NOMO-1 treated with DMSO at 0.1 percent for 48 hours (cell line): ENCODE measurements at regions not wholly inside any gene's neighbourhood (a gene's known extent, or its start where the extent isn't known, plus 50 kb on each side); places are given as distances from the start of the nearest gene placed in this dataset.
"Not testable (repeated sequence)": the region's sequence is repeated elsewhere in the genome, so short reads cannot be mapped to it uniquely, and the experiment has no call there.

Experiments used
- DNase-seq: peaks from one replicate; lab custom pipeline; 2025; ENCODE audit not compliant: unreplicated experiment; lab: John Stamatoyannopoulos, UW

DNA sequence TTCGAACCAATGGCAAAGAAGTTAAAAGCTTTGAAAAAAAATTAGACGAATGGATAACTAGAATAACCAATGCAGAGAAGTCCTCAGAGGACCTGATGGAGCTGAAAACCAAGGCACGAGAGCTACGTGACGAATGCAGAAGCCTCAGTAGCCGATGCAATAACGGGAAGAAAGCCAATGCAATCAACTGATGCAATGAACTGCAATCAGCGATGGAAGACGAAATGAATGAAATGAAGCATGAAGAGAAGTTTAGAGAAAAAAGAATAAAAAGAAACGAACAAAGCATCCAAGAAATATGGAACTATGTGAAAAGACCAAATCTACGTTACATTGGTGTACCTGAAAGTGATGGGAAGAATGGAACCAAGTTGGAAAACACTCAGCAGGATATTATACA, 52.6 kb upstream of the MRPS30 start:
- not testable (repeated sequence) for DNase-seq

DNA sequence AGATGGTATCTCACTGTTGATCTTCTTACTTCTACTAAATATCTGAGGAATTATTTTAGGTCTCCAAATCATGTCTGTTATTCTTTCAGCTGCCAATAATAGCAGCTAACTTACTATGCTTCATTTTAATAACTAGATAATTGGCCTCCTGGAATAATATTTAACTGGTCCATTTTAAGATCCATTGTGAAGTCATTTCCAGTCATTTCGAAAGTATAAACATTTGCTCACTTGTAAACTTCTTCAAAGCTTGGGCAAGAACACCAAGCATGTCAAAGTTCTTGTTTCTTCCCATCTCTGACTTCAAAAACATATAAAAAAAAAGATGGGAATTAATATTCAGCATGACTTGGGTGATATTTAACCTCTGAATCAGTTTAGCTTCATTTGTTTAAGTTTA, 61.4 kb upstream of the MRPS30 start:
- no peak for DNase-seq

- DNase-seq = no peak
Measured at GRCh38 chr5:44740660-44741059, 68.1 kb upstream of the MRPS30 start.

DNA sequence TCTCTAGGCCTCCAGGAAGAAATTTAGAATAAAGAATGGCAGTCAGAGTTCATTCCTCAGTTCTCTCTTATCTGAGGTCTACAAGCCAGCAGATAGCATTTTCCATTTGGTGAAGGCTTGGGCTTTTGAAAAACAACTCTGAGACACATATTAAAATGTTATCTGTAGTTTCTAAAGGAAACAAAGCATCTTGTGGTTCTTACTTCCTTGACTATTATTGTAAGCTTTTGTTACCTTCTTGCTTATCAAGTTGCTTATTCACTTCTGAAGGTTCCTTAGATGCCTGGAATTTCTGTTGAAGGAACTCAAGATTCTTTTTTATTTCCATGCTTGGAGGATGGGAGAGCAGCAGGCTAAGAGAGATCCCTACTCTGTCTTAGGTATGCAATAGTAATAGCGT, 79.2 kb upstream of the MRPS30 start:
- DNase-seq = no peak

DNA sequence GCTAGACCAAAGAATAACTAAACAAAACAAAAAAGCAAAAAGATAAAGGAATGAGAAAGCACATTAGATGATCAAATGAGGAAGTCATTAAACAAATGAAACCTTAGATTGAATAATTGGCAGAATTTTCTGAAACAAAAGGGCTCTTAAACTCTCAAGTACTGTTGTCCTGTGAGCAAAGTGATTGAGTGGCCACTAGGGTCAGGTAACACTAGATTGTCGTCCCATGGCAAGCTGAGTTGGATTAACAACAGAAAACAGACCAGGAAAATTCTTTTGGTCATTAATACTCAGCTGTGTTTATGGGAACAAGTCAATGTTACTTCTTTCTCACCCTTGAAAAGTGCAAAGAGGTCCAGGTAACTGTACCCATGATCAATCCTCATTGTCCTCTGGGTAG, 81.6 kb upstream of the MRPS30 start:
- DNase-seq = no peak

- DNase-seq = no peak
Measured at GRCh38 chr5:44719856-44720255, 88.9 kb upstream of the MRPS30 start.

GRCh38 chr5:44714871-44715561, 93.7 kb upstream of the MRPS30 start:
- no peak for DNase-seq

GRCh38 chr5:44713446-44713845, 95.3 kb upstream of the MRPS30 start:
- no peak for DNase-seq

- DNase-seq = no peak
Measured at GRCh38 chr5:44711901-44712300, 96.8 kb upstream of the MRPS30 start.

DNA sequence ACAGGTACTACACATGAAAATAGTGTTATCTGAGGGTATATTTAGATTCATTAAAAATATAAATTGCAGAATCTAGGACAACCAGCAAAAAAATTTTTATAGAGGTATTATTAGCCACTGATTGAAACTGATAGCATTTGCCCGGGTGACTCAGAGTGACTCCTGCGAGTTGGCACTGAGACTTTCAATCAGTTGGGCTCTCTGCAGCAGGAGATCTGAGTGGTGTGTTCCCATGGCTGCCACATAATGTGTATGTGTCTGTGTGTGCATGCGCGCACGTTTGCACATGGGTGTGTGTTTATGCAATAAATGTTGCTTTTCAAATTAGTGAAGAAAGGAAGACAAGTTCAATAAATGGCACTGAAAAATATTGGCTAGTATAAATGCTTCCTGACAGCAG, 100.1 kb upstream of the MRPS30 start:
- DNase-seq = no peak

DNA sequence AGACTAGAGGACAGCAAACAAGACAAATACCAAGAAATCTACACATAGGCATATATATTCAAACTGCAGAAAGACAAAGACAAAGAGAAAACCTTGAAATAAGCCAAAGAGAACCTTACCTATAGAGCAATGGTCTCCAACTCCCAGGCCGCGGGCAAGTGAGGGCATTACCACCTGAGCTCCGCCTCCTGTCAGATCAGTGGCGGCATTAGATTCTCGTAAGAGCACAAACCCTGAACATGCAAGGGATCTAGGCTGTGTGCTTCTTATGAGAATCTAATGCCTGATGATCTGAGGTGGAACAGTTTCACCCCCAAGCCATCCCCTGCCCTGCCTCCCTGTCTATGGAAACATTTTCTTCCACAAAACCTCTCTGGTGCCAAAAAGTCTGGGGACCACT, 101.0 kb upstream of the MRPS30 start:
- DNase-seq = no peak

GRCh38 chr5:44697025-44697424, 111.7 kb upstream of the MRPS30 start:
- DNase-seq = no peak

- no peak for DNase-seq
Measured at GRCh38 chr5:44695259-44695658, 113.5 kb upstream of the MRPS30 start.

DNA sequence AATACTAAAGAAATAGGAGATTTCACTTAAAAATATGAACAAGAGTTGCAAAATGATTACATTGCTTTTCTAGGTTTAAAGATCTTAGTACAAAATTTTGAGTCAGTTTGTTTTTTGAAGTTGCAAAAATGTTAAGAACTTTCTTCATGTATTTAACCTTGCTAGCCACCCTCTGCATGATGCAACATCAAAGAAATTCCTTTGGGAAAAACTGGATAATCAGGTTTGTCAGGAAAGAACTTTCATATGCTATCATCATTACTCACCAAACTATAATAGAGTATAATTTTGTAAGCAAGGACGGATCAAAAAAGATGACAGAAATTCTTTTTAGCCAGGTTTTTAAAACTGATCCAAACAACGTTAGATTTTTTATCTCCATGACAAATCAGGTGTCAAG, 116.9 kb upstream of the MRPS30 start:
- DNase-seq = no peak

DNA sequence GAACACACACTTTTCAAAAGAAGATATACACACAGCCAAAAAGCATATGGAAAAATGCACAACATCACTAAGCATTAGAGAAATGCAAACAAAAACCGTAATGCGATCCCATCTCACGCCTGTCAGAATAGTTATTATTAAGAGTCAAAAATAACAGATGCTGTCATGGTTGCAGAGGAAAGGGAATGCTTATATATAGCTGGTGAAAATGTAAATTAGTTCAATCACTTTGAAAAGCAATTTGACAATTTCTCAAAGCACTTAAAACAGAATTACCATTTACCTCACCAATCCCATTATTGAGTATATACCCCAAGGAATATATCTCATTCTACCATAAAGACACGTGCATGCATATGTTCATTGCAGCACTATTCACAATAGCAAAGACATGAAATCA, 126.8 kb upstream of the MRPS30 start:
- DNase-seq = no peak

DNA sequence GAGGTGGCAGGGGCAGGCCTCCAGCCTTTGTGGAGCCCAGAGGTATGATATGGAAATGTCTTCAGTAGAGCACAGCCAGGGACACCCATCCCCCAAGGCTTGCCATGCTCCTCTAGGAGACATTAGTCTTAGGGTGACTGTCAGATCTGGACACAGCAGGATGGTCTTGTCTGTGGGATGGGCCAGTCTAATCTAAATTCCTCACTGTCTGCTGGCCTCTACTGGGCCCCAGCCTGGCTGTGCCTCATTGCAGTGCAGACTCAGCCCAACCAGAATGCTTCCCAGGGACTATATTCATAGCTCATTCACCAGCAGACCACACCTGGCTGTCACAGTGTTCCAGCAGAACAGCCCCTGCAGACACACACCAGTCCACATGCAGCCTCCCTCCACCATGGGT, 129.5 kb upstream of the MRPS30 start:
- DNase-seq = no peak

DNA sequence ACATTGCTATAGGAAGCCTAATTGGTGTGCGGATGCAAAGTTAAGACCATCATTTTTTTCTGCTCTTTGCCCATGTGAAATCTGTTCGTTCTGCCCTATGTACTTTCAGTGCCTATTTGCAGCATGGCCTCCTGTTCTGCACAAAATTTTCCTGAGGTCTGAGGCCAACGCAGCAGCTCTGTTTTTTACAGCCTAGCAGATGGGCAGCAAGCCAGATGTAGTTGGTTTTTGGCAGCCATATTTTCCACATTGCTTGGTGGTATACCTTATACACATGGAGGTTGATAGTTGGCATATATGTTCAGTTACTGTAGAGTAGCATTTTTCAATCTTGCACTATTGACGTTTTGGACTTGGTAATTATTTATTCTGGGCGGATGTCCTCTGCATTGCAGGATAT, 133.5 kb upstream of the MRPS30 start:
- DNase-seq = no peak

- DNase-seq = no peak
Measured at GRCh38 chr5:44674461-44674860, 134.3 kb upstream of the MRPS30 start.

DNA sequence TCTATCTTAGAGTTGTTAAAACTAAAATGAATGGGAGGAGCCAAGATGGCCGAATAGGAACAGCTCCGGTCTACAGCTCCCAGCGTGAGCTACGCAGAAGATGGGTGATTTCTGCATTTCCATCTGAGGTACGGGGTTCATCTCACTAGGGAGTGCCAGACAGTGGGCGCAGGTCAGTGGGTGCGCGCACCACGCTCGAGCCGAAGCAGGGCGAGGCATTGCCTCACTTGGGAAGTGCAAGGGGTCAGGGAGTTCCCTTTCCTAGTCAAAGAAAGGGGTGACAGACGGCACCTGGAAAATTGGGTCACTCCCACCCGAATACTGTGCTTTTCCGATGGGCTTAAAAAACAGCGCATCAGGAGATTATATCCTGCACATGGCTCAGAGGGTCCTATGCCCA, 140.3 kb upstream of the MRPS30 start:
- not testable (repeated sequence) for DNase-seq

DNA sequence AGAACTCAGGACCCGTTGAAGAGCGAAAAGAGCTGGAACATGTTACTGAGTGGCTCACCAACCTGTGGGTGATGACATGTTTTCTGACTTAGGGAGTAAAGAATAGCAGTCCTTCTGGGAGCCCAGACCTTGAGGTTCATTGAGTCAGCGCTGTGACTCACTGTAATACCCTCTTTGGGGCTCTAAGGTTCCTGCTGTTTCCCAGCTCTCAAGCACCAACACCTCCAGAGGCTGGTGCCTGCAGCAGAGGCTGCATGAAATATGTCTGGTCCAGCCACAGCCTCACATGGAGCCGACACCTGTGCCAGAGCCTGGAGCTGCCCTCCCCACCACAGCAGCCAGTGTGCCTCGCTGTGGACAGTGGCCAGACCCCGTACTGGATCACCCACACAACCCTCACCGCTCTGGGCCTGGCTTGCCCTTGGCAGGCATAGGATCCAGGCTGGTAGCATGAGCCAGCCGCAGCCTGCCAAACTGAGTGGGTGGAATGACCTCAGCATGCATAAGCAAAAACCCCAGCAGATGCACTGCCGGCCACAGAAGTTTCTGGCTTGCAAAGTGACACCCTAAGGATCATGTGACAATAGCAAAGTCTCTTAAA, 143.5 kb upstream of the MRPS30 start:
- DNase-seq = no peak

GRCh38 chr5:44664711-44665100, 144.0 kb upstream of the MRPS30 start:
- no peak for DNase-seq

GRCh38 chr5:44663991-44664710, 144.6 kb upstream of the MRPS30 start:
- no peak for DNase-seq
